GM19193 (cell line): ENCODE measurements at regions not wholly inside any gene's neighbourhood (a gene's known extent, or its start where the extent isn't known, plus 50 kb on each side); places are given as distances from the start of the nearest gene placed in this dataset.

Experiments
- POLR2A ChIP-seq: IDR thresholded peaks from 4 replicates; pipeline ENCODE4 v1.6.1; 2011; ENCODE audit not compliant: insufficient read depth, insufficient read length; ENCODE audit errors: extremely low read depth

DNA sequence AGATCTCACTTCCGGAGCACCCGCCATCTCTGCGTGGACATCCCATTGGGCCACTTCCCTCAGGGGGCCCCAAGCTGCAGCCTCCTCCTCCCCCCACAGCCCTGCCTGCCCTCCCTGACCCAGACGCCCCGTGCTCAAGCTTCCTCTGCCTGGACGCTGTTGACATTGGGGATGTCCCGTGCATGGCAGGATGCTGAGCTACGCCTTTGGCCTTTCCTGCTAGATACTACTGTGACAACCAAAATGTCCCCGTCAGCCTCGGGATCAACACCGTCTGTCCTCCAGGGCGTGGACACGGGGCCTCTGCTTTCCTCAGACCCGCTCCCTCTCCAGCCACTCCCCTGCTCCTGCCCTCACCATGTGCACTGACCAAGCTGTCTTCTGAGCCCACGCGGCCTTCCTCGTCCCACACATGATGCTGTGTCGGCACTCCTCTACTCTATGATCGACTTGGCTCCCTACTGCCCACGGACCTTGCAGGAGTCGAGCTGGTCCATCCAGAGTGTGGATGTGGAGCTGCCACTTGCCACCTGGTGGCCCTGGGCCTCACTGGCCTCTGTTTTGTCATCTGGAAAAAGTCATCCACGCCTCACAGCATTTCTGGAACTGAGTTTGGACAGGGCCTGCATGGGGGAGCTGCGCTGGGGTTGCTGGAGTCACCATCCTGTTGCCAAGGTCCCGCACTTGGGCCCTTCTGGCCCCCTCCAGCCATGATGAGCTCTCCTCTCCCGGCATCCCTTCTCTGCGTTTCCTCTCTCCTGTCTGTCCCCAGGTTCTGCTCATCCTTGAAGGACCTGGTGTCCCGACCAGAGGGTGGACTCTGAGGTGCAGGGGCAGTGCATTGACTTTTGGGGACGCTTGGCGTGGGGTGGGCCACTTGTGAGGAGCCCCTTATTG lies 221.7 kb upstream of the CIBAR2 start:
- no peak for TF ChIP-seq POLR2A

DNA sequence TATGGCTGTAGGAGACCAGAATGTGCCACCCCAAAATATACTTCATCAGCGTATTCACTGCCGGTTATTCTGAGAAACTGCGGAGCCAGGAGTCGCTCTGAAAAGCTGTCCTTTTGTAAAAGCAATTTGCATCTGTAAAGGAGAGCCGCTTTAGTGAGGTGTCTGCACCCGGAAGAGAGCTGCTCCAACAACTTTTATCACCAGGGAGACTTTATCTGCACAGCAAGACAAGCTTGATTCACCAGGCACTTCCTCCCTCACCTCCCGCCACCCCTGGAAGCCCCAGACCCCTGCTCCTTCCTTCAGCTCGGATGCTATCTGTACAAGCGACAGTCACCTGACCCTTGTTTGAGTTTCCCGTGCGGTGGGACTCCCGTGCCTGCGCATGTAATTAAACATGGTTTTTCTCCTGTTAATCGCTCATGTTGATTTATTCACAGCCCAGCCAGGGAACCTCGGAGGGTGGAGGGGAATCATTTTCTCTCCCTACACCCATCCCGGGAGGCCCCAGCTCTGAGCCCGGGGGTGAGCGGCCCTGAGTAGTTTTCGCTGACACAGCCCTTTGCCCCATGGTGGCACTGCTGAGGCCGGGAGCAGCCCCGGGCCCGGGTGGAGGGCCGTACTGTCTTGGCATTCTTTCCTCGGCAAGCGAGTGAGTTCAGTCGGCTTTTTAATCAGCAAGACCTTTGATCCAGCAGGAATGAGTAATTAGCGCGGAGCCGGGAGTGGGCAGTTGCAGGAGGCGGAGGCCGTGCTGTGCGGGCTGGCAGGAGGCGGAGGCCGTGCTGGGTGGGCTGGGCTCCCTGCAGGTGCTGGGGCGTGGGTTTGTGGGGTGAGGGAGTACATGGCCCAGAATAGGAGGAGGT lies 222.7 kb upstream of the CIBAR2 start:
- TF ChIP-seq POLR2A: no peak

DNA sequence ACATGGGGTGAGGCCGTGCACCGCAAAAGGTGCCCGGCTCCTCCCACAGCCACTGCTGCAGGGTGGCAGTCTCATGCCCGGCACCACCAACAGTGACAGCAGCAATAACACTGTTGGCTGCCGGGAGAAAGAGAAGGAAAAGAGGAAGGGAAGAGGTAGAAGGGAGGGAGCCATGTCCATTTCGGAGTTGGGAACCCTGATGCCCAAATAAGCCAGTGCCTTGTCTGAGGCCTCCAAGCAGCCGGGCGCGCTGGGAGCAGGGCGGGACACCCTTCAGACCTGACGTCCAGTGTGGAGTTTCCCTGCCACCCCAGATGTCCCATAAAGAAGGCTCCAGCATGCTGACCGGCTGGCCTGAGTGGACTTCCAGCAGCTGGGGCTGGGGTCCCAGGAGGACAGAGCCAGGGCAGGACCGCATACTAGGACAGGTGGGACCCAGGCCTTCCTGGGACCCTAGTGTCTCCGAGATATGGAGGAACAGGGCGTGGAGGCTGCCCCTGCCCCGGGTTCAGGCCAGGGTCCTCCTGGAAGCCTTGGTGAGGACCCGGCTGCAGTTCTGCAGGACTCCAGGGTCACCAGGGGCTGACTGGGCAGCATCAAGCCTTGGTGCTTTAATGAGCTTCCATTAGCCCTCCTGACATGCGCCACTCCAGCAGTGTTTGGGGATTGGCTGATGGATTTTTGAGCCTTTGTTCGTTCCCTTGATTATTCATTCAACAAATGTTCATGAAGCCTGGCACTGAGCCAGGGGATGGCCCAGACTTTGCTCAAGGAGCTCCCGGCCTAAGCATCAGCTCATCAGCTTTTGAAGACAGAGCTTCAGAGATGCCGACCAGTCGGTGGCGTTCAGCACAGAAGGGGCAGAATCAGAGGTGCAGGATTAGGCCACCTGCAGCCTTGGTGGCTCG lies 223.6 kb upstream of the CIBAR2 start:
- no peak for TF ChIP-seq POLR2A

- TF ChIP-seq POLR2A: no peak
Observed at GRCh38 chr16:85337910-85338637, 225.8 kb upstream of the CIBAR2 start.

DNA sequence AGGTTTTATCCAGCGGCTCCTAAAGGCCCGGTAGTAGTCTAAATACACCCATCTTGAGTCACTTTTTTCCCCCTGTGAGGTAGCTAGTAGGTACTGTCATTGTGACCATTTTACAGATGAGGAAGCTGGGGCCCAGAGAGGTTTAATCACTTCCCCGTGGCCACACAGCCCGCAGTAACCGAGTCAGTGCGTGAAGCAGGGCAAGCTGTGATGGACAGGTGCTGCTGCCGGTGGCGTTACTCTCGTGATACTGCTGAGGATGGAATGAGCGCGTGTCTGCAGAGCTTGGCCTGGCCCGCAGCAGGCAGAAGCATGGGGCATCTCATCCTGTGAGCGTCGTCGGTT lies 226.3 kb upstream of the CIBAR2 start:
- TF ChIP-seq POLR2A: no peak

GRCh38 chr16:85338989-85339685 lies 226.9 kb upstream of the CIBAR2 start:
- TF ChIP-seq POLR2A: no peak

GRCh38 chr16:85341972-85342695 lies 229.9 kb upstream of the CIBAR2 start:
- no peak for TF ChIP-seq POLR2A

GRCh38 chr16:85344502-85345128 lies 232.3 kb upstream of the CIBAR2 start:
- no peak for TF ChIP-seq POLR2A

- TF ChIP-seq POLR2A: no peak
Observed at GRCh38 chr16:85345129-85345639, 232.9 kb upstream of the CIBAR2 start.

DNA sequence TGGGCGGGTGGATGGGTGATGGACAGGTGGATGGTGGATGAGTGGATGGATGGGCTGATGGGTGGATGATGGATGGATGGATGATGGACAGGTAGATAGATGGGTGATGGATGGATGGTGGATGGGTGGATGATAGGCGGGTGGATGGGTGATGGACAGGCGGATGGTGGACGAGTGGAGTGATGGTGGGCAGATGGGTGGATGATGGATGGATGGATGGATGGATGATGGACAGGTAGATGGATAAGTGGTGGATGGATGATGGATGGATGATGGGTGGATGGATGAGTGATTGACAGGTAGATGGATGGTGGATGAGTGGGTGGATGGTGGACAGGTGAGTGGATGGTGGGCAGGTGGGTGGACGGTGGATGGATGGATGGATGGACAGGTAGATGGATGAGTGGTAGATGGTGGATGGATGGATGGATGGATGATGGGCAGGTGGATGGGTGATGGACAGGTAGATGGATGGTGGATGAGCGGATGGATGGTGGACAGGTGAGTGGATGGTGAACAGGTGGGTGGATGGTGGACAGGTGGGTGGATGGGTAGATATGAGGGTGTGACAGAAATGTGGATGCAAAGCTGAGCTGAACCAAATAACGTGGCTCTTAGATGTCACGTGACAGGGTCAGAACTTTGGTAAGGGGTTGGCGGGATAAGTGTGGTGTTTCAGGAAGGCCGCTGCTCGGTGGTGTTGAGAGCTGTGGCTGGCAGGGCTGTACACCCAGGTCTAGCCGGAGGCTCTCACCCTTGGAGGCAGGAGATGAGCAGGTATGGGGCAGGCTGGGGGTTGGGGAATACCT lies 234.3 kb upstream of the CIBAR2 start:
- no peak for TF ChIP-seq POLR2A

DNA sequence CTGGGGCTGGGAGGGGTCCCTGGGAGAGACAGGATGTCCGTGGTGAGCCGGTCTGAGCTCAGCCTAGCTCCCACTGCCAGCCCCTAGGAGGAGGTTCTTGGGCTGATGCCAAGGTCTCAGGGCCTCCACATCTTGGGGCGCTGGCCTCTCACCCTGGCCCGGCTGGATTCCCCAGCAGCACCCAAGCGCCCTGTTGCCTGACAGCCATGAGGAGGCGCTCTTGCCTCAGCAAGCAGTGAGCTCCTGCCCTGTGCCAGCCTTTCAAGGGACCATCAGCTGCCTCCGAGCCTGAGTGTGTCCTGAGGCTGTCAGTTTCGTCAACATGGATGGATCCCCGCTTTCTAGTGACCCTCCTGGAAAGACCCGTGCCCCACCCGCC lies 234.9 kb upstream of the CIBAR2 start:
- TF ChIP-seq POLR2A: no peak

DNA sequence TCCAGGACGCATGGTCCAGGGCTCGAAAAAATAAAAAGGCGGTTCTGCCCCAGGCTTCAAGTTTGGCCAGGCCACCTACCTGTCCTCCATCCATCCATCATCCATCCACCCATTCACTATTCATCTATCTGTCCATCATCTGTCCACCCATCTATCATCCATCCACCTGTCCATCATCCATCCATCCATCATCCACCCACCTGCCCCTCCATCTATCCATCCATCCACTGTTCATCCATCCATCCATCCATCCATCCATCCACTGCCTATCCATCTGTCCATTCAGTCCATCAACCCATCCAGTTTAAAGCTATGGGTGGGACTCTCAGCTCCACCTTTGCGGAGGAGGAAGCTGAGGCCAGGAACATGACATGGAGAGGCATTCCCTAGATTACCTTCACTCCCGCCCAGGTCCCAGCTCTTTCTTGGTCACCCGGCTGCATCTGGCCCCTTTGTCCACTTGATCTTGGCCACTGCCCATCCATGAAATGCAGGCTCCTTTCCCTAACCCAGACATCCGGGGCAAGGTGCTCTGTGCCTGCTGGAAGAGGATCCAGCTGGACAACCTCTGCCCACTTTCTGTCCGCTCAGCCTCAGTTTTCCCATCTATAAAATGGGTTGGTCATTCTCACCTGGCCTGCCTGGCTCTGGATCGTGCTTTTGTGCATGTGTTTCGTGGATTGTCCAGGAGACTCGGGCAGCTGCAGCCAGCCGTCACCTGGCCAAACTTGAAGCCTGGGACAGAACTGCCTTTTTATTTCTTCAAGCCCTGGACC lies 236.0 kb upstream of the CIBAR2 start:
- TF ChIP-seq POLR2A: no peak
